Ascending aorta (tissue), 2 donors: ENCODE measurements at regions not wholly inside any gene's neighbourhood (a gene's known extent, or its start where the extent isn't known, plus 50 kb on each side); places are given as distances from the start of the nearest gene placed in this dataset.

ENCODE experiments used
- DNase-seq, 2 donors: peaks; one replicate each; pipeline ENCODE4 v3.0.0-alpha.2; 2019; ENCODE audit warnings: low spot score in 2 of 2
- H3K27ac ChIP-seq, 2 donors: fragments of 200-600 bp; sonication (generic); one replicate each; pipeline ENCODE4 v1.5.1; 2016 to 2017; ENCODE audit warnings: mild to moderate bottlenecking in 1 of 2
- H3K27me3 ChIP-seq: fragments of 200-600 bp; sonication (generic); one replicate; pipeline ENCODE4 v1.5.1; 2017
- H3K36me3 ChIP-seq, 2 donors: fragments of 200-600 bp; sonication (generic); one replicate each; pipeline ENCODE4 v1.5.1; 2016
- H3K4me1 ChIP-seq, 2 donors: fragments of 200-600 bp; sonication (generic); one replicate each; pipeline ENCODE4 v1.5.1; 2016 to 2017; ENCODE audit warnings: mild to moderate bottlenecking in 1 of 2
- H3K4me3 ChIP-seq, 2 donors: fragments of 200-600 bp; sonication (generic); one replicate each; pipeline ENCODE4 v1.5.1; 2016 to 2017; ENCODE audit warnings: mild to moderate bottlenecking in 1 of 2
- H3K9me3 ChIP-seq, 2 donors: fragments of 200-600 bp; sonication (generic); one replicate each; pipeline ENCODE4 v1.5.1; 2016
- CTCF ChIP-seq, 3 experiments: fragments of 200-600 bp in 2 of 3; fragments of 450-650 bp in 1 of 3; sonication (generic) in 2 of 3; IDR thresholded peaks; one replicate each; pipeline ENCODE4 v1.5.1; 2016 to 2019; ENCODE audit warnings: antibody characterized with exemption in 3 of 3, mild to moderate bottlenecking in 1 of 3, moderate library complexity in 1 of 3
- intact Hi-C: fragments of 100-400 bp; cut with DNase I; formaldehyde crosslinking; loops from one replicate; pipeline ENCODE4 v1.15.1; 2023

- no peak for DNase-seq
- no peaks in the 10 kb centered on the region for H3K9me3 ChIP-seq
- H3K36me3 ChIP-seq = no peaks in the 10 kb centered on the region
- intact Hi-C loops = no loop called here
- no peak for TF ChIP-seq CTCF (IDR thresholded peaks at IDR 0.05)
- H3K4me3 ChIP-seq = no peak overlapping the region
- no peak overlapping the region for H3K27ac ChIP-seq
- no peaks in the 10 kb centered on the region for H3K27me3 ChIP-seq
- H3K4me1 ChIP-seq = no peaks in the 10 kb centered on the region
Observed at GRCh38 chr11:80783561-80783960, 1342.7 kb upstream of the TENM4 start.

- intact Hi-C loops = no loop called here
Observed at GRCh38 chr11:80782135-80782885, 1341.5 kb upstream of the TENM4 start.

GRCh38 chr11:80779905-80780605 lies 1339.2 kb upstream of the TENM4 start:
- H3K4me3 ChIP-seq = no peak overlapping the region
- no peak for DNase-seq
- no peak overlapping the region for H3K27ac ChIP-seq
- no peak for TF ChIP-seq CTCF (IDR thresholded peaks at IDR 0.05)
- no peaks in the 10 kb centered on the region for H3K9me3 ChIP-seq
- H3K27me3 ChIP-seq = no peaks in the 10 kb centered on the region
- H3K36me3 ChIP-seq = no peaks in the 10 kb centered on the region
- intact Hi-C loops = no loop called here
- H3K4me1 ChIP-seq = no peaks in the 10 kb centered on the region

More at GRCh38 chr11:80782135-80782885, 1341.5 kb upstream of the TENM4 start:
- no peaks in the 10 kb centered on the region for H3K36me3 ChIP-seq
- TF ChIP-seq CTCF (IDR thresholded peaks at IDR 0.05) = no peak
- DNase-seq = no peak
- no peaks in the 10 kb centered on the region for H3K4me1 ChIP-seq
- H3K9me3 ChIP-seq = no peaks in the 10 kb centered on the region
- H3K27me3 ChIP-seq = no peaks in the 10 kb centered on the region
- H3K4me3 ChIP-seq = no peak overlapping the region
- H3K27ac ChIP-seq = no peak overlapping the region

GRCh38 chr11:80778941-80779340 lies 1338.1 kb upstream of the TENM4 start:
- H3K4me3 ChIP-seq = no peak overlapping the region
- H3K4me1 ChIP-seq = no peaks in the 10 kb centered on the region
- no peak for DNase-seq
- intact Hi-C loops = no loop called here
- H3K27ac ChIP-seq = no peak overlapping the region
- H3K36me3 ChIP-seq = no peaks in the 10 kb centered on the region
- H3K9me3 ChIP-seq = no peaks in the 10 kb centered on the region
- no peaks in the 10 kb centered on the region for H3K27me3 ChIP-seq
- no peak for TF ChIP-seq CTCF (IDR thresholded peaks at IDR 0.05)

GRCh38 chr11:80778432-80778831 lies 1337.6 kb upstream of the TENM4 start:
- no peaks in the 10 kb centered on the region for H3K27me3 ChIP-seq
- H3K4me1 ChIP-seq = no peaks in the 10 kb centered on the region
- no peak overlapping the region for H3K4me3 ChIP-seq
- TF ChIP-seq CTCF (IDR thresholded peaks at IDR 0.05) = no peak
- intact Hi-C loops = no loop called here
- H3K36me3 ChIP-seq = no peaks in the 10 kb centered on the region
- no peak for DNase-seq
- no peak overlapping the region for H3K27ac ChIP-seq
- H3K9me3 ChIP-seq = no peaks in the 10 kb centered on the region
